Activated CD4-positive, alpha-beta T cell treated with anti-CD3 and anti-CD28 coated beads for 24 hours (primary cell): ENCODE measurements at regions not wholly inside any gene's neighbourhood (a gene's known extent, or its start where the extent isn't known, plus 50 kb on each side); places are given as distances from the start of the nearest gene placed in this dataset.
A peak's percentile ranks its signal among the peaks of the same experiment; 100 is the strongest.

ENCODE experiments used
- DNase-seq, 2 donors: peaks; one replicate each; pipeline ENCODE4 v3.0.0-alpha.2; 2020; ENCODE audit warnings: low read depth in 2 of 2

- DNase-seq, result no peak
These were observed 602.9 kb upstream of the ATP2B1 start for GRCh38 chr12:90311561-90311960.

GRCh38 chr12:90305379-90305778 lies 596.7 kb upstream of the ATP2B1 start:
- DNase-seq, result no peak

GRCh38 chr12:90304231-90304630 lies 595.6 kb upstream of the ATP2B1 start:
- no peak for DNase-seq

- no peak for DNase-seq
These were observed 595.1 kb upstream of the ATP2B1 start for GRCh38 chr12:90303771-90304170.

GRCh38 chr12:90301561-90302133 lies 593.0 kb upstream of the ATP2B1 start:
- DNase-seq, result no peak

- DNase-seq, result no peak
These were observed 592.5 kb upstream of the ATP2B1 start for GRCh38 chr12:90301095-90301494.

- no peak for DNase-seq
These were observed 591.0 kb upstream of the ATP2B1 start for GRCh38 chr12:90299666-90300065.

- DNase-seq, result no peak
These were observed 590.5 kb upstream of the ATP2B1 start for GRCh38 chr12:90299121-90299520.

GRCh38 chr12:90298289-90298948 lies 589.8 kb upstream of the ATP2B1 start:
- DNase-seq, result no peak

GRCh38 chr12:90295858-90296257 lies 587.2 kb upstream of the ATP2B1 start:
- DNase-seq, result no peak

- DNase-seq, result no peak
These were observed 583.5 kb upstream of the ATP2B1 start for GRCh38 chr12:90292183-90292582.

GRCh38 chr12:90290980-90291975 lies 582.6 kb upstream of the ATP2B1 start:
- DNase-seq, result no peak

GRCh38 chr12:90287585-90287984 lies 578.9 kb upstream of the ATP2B1 start:
- no peak for DNase-seq

GRCh38 chr12:90281154-90281868 lies 572.7 kb upstream of the ATP2B1 start:
- no peak for DNase-seq

- peak in 1 of 2 donors; percentile 3 for DNase-seq
These were observed 572.0 kb upstream of the ATP2B1 start for GRCh38 chr12:90280564-90281058.

GRCh38 chr12:90280033-90280432 lies 571.4 kb upstream of the ATP2B1 start:
- no peak for DNase-seq

- DNase-seq, result no peak
These were observed 566.5 kb upstream of the ATP2B1 start for GRCh38 chr12:90275088-90275487.

GRCh38 chr12:90274407-90274806 lies 565.8 kb upstream of the ATP2B1 start:
- no peak for DNase-seq

- no peak for DNase-seq
These were observed 559.9 kb upstream of the ATP2B1 start for GRCh38 chr12:90268574-90268973.

GRCh38 chr12:90262251-90262650 lies 553.6 kb upstream of the ATP2B1 start:
- no peak for DNase-seq

GRCh38 chr12:90261283-90261682 lies 552.6 kb upstream of the ATP2B1 start:
- DNase-seq, result no peak

- DNase-seq, result no peak
These were observed 551.5 kb upstream of the ATP2B1 start for GRCh38 chr12:90260136-90260535.
